ENCODE measurements at regions not wholly inside any gene's neighbourhood (a gene's known extent, or its start where the extent isn't known, plus 50 kb on each side); places are given as distances from the start of the nearest gene placed in this dataset.

GRCh38 chr15:45948181-45948621, 313.4 kb downstream of the SQOR start:
- Histone ChIP-seq H3K4me1 (ENCODE audit: insufficient read depth, low read length) (peaks cover 7% of the 10 kb centered on the region), H3K9ac (ENCODE audit: low read length) (no peak overlapping the region), H3K36me3 (ENCODE audit: low read depth, low read length) (no peaks in the 10 kb centered on the region), H4K20me1 (ENCODE audit: low read length) (no peaks in the 10 kb centered on the region), H3K4me3 (ENCODE audit: low read length) (no peak overlapping the region), H3K4me2 (ENCODE audit: low read length) (no peak overlapping the region), H3K79me2 (ENCODE audit: low read length) (no peaks in the 10 kb centered on the region), H3K9me2 (replicated peaks; ENCODE audit: low read length) (no peaks in the 10 kb centered on the region), H3F3A (ENCODE audit: low read length, unreplicated experiment) (peaks cover 5% of the 10 kb centered on the region), H3K27ac (ENCODE audit: low read length) (no peak overlapping the region), H3K27me3 (ENCODE audit: low read length) (no peaks in the 10 kb centered on the region), H3K9me3 (ENCODE audit: low read length) (no peaks in the 10 kb centered on the region), H2AFZ (ENCODE audit: low read length) (no peak overlapping the region)
- TF ChIP-seq EZH2 (IDR thresholded peaks at IDR 0.05; ENCODE audit: low read length, unreplicated experiment) (no peak), EZH2phosphoT487 (IDR thresholded peaks at IDR 0.05; ENCODE audit: borderline replicate concordance, low read length) (no peak)
- TF ChIP-seq, protein P1, sequence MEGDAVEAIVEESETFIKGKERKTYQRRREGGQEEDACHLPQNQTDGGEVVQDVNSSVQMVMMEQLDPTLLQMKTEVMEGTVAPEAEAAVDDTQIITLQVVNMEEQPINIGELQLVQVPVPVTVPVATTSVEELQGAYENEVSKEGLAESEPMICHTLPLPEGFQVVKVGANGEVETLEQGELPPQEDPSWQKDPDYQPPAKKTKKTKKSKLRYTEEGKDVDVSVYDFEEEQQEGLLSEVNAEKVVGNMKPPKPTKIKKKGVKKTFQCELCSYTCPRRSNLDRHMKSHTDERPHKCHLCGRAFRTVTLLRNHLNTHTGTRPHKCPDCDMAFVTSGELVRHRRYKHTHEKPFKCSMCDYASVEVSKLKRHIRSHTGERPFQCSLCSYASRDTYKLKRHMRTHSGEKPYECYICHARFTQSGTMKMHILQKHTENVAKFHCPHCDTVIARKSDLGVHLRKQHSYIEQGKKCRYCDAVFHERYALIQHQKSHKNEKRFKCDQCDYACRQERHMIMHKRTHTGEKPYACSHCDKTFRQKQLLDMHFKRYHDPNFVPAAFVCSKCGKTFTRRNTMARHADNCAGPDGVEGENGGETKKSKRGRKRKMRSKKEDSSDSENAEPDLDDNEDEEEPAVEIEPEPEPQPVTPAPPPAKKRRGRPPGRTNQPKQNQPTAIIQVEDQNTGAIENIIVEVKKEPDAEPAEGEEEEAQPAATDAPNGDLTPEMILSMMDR (conservative IDR thresholded peaks at IDR 0.05; ENCODE audit: low read depth, low read length), result no peak
- no TSS peak for BruUV-seq (replicated peaks)
- DNase-seq (no peak), ATAC-seq (no peak)
- POLR2A ChIA-PET (ENCODE audit: unreplicated experiment), result no interaction called here
- intact Hi-C loops (cut with micrococcal nuclease), result no loop called here
- CTCF ChIA-PET, result no interaction called here

- H3K4me3 ChIP-seq (ENCODE audit: low read length), result no peak overlapping the region
- ChIA-PET CTCF (no interaction called here), POLR2A (ENCODE audit: unreplicated experiment) (no interaction called here)
- H2AFZ ChIP-seq (ENCODE audit: low read length), result no peak overlapping the region
- no peak overlapping the region for H3K4me2 ChIP-seq (ENCODE audit: low read length)
- no peak for ATAC-seq
- DNase-seq, result no peak
- no peak overlapping the region for H3K27ac ChIP-seq (ENCODE audit: low read length)
- H3K9ac ChIP-seq (ENCODE audit: low read length), result no peak overlapping the region
- H3K27me3 ChIP-seq (ENCODE audit: low read length), result no peaks in the 10 kb centered on the region
- TF ChIP-seq EZH2 (IDR thresholded peaks at IDR 0.05; ENCODE audit: low read length, unreplicated experiment) (no peak), EZH2phosphoT487 (IDR thresholded peaks at IDR 0.05; ENCODE audit: borderline replicate concordance, low read length) (no peak)
- TF ChIP-seq, protein P1 (conservative IDR thresholded peaks at IDR 0.05; ENCODE audit: low read depth, low read length), result no peak
- no peaks in the 10 kb centered on the region for H3K9me2 ChIP-seq (replicated peaks; ENCODE audit: low read length)
- no peaks in the 10 kb centered on the region for H3K4me1 ChIP-seq (ENCODE audit: insufficient read depth, low read length)
- H4K20me1 ChIP-seq (ENCODE audit: low read length), result no peaks in the 10 kb centered on the region
- no peaks in the 10 kb centered on the region for H3K79me2 ChIP-seq (ENCODE audit: low read length)
- no peaks in the 10 kb centered on the region for H3K36me3 ChIP-seq (ENCODE audit: low read depth, low read length)
- H3K9me3 ChIP-seq (ENCODE audit: low read length), result no peaks in the 10 kb centered on the region
- BruUV-seq (replicated peaks), result no TSS peak
- no peaks in the 10 kb centered on the region for H3F3A ChIP-seq (ENCODE audit: low read length, unreplicated experiment)
- intact Hi-C loops (cut with micrococcal nuclease), result no loop called here
Measured at GRCh38 chr15:45958924-45959323, 324.1 kb downstream of the SQOR start.

DNA sequence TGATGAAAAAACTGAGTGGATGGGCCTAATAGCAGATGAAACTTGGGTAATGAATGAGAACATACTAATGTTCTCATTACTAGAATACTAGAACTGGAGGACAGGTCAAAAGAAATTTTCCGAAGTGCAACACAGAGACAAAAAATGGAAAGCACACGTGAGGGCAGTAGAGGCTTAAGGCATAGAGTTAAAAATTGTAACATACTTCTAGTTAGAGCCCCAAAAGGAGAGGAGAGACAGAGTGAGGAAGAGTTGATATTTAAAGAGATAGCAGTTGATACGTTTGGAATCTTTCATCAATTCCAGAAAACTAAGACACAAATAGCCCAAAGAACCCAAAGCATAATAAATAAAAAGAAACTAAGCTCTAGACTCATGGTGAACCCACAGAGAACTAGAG, 327.9 kb downstream of the SQOR start:
- no peak for ATAC-seq
- H3K9me3 ChIP-seq (ENCODE audit: low read length), result no peaks in the 10 kb centered on the region

More for the DNA sequence above, 327.9 kb downstream of the SQOR start:
- Histone ChIP-seq H3K9me2 (replicated peaks; ENCODE audit: low read length) (no peaks in the 10 kb centered on the region), H3K27me3 (ENCODE audit: low read length) (no peaks in the 10 kb centered on the region), H3K4me3 (ENCODE audit: low read length) (no peak overlapping the region), H2AFZ (ENCODE audit: low read length) (no peak overlapping the region), H3K4me1 (ENCODE audit: insufficient read depth, low read length) (no peaks in the 10 kb centered on the region), H3K79me2 (ENCODE audit: low read length) (no peaks in the 10 kb centered on the region), H3K9ac (ENCODE audit: low read length) (no peak overlapping the region), H4K20me1 (ENCODE audit: low read length) (no peaks in the 10 kb centered on the region), H3K27ac (ENCODE audit: low read length) (no peak overlapping the region), H3F3A (ENCODE audit: low read length, unreplicated experiment) (no peaks in the 10 kb centered on the region), H3K4me2 (ENCODE audit: low read length) (no peak overlapping the region), H3K36me3 (ENCODE audit: low read depth, low read length) (no peaks in the 10 kb centered on the region)
- intact Hi-C loops (cut with micrococcal nuclease), result no loop called here
- no peak for DNase-seq
- no peak for TF ChIP-seq EZH2 (IDR thresholded peaks at IDR 0.05; ENCODE audit: low read length, unreplicated experiment)
- TF ChIP-seq, protein P1 (conservative IDR thresholded peaks at IDR 0.05; ENCODE audit: low read depth, low read length), result no peak
- TF ChIP-seq EZH2phosphoT487 (IDR thresholded peaks at IDR 0.05; ENCODE audit: borderline replicate concordance, low read length), result no peak
- POLR2A ChIA-PET (ENCODE audit: unreplicated experiment), result no interaction called here
- CTCF ChIA-PET, result no interaction called here
- no TSS peak for BruUV-seq (replicated peaks)

Data from PC-3 (cell line).